ENCODE measurements at regions not wholly inside any gene's neighbourhood (a gene's known extent, or its start where the extent isn't known, plus 50 kb on each side); places are given as distances from the start of the nearest gene placed in this dataset.
"Not testable (repeated sequence)": the region's sequence is repeated elsewhere in the genome, so short reads cannot be mapped to it uniquely, and the experiment has no call there.

DNA sequence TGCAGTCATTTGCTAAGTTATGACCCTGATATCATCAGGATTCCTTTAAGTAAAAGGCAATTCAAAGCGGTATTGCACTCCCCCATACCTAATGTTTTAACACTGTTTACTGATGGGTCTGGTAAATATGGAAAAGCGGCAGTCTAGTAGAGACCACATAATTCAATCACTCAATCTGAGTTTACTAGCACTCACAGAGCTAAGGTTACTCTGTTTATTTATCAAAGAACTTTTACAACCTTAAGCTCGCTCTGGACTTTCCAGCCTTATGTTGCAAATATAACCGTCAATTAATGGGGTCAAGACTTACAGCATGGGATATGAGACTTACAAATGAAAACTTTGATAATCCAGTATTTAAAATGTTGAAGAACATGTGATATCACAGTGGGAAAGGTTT is 124.5 kb upstream of the ZCCHC13 start:
- no peak for DNase-seq

GRCh38 chrX:74179071-74179470 is 124.9 kb upstream of the ZCCHC13 start:
- DNase-seq = no peak

DNA sequence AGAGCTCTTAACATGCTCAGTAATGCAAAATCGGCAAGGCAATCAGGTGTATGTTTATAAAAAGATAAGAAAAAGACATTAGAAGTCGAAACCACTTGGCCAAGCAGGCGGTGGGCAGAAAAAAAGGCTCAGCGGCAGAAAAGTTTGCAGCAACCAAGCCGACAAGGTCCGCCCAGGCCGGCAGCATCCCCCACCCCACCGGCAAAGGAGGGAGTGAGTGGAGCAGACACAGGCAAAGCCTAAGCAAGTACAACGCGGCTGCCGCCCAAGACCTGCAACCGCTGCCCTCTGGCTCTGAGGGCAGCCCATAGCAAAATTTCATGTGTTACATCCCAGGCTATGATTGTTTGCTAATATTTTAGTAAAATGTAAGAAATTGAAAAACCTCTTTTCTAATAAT is 125.4 kb upstream of the ZCCHC13 start:
- DNase-seq = no peak

- DNase-seq = no peak
Measured at GRCh38 chrX:74171465-74171864, 132.5 kb upstream of the ZCCHC13 start.

- no peak for DNase-seq
Measured at GRCh38 chrX:74162199-74162598, 141.8 kb upstream of the ZCCHC13 start.

- DNase-seq = no peak
Measured at GRCh38 chrX:74160816-74161215, 143.2 kb upstream of the ZCCHC13 start.

GRCh38 chrX:74160358-74160757 is 143.6 kb upstream of the ZCCHC13 start:
- no peak for DNase-seq

DNA sequence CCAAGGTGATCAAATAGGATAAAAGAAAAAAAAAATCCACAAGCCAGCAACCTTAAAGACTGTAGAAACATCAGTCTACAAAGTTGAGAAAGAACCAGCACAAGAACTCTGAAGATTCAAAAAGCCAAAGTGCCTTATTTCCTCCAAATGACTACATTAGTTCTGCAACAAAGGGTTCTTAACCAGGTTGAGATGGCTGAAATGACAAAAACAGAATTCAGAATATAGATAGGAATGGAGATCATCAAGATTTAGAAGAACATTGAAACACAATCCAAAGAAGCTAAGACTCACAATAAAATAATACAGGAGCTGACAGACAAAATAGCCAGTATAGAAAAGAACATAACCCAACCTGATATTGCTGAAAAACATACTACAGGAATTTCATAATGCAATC is 156.5 kb upstream of the ZCCHC13 start:
- no peak for DNase-seq

DNA sequence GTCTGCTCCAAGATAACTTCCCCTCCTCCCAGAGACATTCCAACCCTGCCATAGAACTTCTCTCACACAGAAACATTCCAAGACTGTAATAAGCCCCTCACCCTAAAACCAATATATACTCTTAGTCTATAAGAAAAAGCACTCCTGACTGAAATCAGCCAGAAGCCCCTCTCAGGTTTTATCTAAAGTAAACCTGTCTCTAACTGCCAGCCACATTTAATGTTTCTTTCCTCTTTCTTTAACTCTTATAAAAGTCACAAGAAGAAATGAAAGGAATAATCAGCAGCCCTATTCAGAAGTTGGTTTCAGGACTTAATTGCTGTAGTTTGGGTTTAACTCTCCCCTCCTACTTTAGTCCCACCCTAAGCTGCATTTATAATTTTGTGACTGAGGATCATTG is 165.0 kb upstream of the ZCCHC13 start:
- no peak for DNase-seq

DNA sequence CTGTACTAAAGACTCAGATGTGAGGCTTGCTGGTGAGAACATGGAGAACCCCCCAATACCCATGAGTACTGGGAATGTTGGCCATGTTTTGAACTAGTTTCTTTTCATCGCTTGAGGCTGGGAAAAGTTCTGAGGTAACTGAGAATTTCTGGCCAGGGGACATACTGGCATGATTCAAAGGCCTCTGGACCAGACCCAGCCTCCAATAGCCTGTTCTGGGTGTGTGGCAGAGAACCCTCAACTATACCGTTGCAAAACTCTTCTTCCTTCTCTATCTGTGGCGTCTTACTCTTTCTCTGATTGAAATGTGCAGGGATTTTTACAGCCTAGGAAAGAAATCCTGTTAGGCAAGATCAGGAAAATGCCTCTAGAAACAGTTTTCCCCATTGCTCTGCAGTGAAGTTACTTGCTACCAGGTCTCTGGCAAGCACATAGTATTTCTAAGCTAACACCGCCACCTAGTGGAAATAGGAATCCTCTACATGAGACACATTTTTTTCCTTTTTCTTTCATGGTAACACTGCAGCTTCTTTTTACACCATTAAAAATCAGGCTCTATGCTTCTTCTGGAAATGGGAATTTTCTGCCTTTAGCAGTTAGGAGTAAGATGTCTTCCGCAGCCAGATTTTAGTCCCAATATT is 170.7 kb upstream of the ZCCHC13 start:
- DNase-seq = peak; percentile 82

GRCh38 chrX:74132280-74132679 is 171.7 kb upstream of the ZCCHC13 start:
- no peak for DNase-seq

- DNase-seq = peak; percentile 57
Measured at GRCh38 chrX:74119016-74119910, 184.7 kb upstream of the ZCCHC13 start.

DNA sequence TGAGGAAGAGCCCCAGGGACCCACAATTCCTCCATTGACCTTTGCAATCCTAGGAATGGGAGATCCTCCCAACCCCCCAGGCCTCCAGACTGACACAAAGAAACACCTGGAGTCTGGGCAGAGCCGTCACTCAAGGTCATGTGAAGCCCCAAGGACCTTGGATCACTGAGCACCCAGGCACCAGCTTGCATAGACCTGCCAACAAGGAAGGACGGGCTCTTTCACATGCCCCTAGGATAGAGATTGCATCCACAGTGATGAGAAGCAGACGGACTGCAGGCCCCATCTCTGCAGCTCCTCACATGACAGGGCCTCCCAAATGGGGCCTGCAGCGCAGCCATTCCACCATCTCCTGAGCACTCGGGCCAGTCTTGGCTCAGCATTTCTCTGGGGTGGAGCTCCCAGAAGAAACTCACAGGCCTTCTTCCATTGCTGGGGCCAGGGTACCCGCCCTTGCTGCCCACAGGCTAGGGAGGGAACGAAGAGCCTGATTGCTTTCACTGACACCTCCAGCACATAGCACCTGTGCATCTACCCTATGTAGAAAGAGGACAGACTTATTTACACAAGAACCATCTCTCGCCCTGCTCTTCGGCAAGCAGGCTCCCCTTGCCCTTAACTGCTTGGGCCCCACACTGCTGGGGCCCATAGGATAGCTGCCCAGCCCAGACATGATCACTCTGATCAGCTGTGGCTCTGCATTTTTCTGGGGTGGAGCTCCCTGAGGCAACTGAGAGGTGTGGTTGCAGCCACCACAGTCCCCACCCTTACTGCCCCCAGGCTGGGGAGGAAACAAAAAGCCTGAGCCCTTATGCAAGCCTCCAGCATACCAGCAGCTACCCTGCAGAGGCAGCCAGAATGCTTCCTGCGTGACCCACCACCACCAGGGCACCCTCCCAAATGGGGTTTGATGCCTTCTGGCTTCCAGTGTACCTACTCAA is 185.7 kb upstream of the ZCCHC13 start:
- DNase-seq = peak; percentile 58

DNA sequence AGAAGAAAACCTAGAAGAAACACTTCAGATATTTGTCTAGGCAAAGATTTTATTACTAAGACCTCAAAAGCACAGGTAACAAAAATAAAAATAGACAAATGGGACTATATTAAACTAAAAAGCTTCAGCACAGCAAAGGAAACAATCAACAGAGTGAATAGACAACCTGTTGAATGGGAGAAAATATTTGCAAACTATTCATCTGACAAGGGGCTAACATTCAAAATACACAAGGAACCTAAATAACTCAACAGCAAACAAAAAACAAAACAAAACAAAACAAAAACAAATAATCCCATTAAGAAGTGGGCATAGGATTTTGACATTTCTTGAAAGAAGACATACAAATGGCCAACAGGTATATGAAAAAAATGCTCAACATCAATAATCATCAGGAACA is 192.7 kb upstream of the ZCCHC13 start:
- DNase-seq = no peak

- DNase-seq = no peak
Measured at GRCh38 chrX:74107666-74108065, 196.3 kb upstream of the ZCCHC13 start.

GRCh38 chrX:74104356-74105015 is 199.5 kb upstream of the ZCCHC13 start:
- no peak for DNase-seq

DNA sequence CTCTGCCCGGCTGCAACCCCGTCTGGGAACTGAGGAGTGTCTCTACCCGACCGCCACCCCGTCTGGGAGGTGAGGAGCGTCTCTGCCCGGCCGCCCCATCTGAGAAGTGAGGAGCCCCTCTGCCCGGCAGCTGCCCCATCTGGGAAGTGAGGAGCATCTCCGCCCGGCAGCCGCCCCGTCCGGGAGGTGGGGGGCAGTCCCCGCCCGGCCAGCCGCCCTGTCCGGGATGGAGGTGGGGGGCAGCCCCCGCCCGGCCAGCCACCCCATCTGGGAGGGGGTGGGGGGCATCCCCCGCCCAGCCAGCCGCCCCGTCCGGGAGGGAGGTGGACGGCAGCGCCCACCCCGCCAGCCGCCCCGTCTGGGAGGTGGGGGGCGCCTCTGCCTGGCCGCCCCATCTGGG is 205.6 kb upstream of the ZCCHC13 start:
- DNase-seq = not testable (repeated sequence)

DNA sequence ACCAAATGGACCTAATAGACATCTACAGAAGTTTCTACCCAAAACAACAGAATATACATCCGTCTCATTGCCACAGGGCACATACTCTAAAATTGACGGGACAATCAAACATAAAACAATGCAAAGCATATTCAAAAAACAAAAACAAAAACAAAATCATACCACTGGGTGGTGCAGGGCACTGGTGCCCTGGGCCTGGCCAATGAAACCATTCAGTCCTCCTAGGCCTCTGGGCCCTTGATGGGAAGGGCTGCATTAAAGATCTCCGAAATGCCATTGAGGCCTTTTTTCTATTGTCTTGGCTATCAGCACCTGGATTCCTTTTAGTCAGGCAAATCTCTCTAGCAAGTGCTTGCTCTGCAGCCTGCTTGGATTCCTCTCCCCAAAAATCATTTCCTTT is 213.9 kb upstream of the ZCCHC13 start:
- no peak for DNase-seq

GRCh38 chrX:74085642-74086236 is 218.2 kb upstream of the ZCCHC13 start:
- no peak for DNase-seq

GRCh38 chrX:74080165-74080564 is 223.8 kb upstream of the ZCCHC13 start:
- DNase-seq = no peak

DNA sequence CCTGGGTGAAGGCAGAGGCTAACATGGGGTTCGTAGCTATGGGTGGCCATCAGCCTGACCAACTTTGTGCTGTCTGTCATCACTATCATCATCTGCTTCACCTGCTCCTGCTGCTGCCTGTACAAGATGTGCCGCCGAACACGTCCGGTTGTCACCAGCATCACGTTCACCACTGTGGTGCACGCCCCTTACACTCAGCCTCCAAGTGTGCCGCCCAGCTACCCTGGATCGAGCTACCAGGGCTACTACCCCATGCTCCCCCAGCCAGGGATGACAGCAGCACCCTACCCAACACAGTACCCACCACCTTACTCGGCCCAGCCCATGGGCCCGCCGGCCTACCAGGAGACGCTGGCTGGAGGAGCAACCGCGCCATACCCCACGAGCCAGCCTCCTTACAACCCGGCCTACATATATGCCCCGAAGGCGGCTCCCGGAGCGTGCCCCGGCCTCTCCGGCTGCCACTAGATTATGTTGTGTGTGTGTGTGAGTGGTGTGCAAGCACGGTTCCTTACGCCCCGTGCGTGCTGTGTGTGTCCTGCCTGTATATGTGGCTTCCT is 213.4 kb upstream of the XIST start:
- DNase-seq = no peak

Measured in hematopoietic multipotent progenitor cell treated with erythropoietin and hydrocortisone succinate and interleukin-3 and kit ligand, for 4 days (in vitro differentiated cells).